ENCODE measurements at regions not wholly inside any gene's neighbourhood (a gene's known extent, or its start where the extent isn't known, plus 50 kb on each side); places are given as distances from the start of the nearest gene placed in this dataset.

- Mint-ChIP-seq H3K27me3 (no peaks in the 10 kb centered on the region), H3K4me1 (ENCODE audit: low read depth) (peaks cover 28% of the 10 kb centered on the region), H3K9me3 (ENCODE audit: low read depth) (peaks cover 3% of the 10 kb centered on the region), H3K4me3 (ENCODE audit: low read depth) (peak overlapping the region; percentile 16), H3K36me3 (ENCODE audit: insufficient read depth) (no peaks in the 10 kb centered on the region), H3K27ac (peak overlapping the region; percentile 75)
- DNase-seq (ENCODE audit: low spot score, unreplicated experiment) = no peak
- TF ChIP-seq CTCF (IDR thresholded peaks at IDR 0.05; ENCODE audit: unreplicated experiment) = no peak
Measured at GRCh38 chr2:145800151-145801091, 1280.5 kb upstream of the ZEB2 start.

- peak overlapping the region; percentile 75 for H3K27ac Mint-ChIP-seq
- DNase-seq (ENCODE audit: low spot score, unreplicated experiment) = no peak
- H3K27me3 Mint-ChIP-seq = no peaks in the 10 kb centered on the region
- H3K9me3 Mint-ChIP-seq (ENCODE audit: low read depth) = peaks cover 3% of the 10 kb centered on the region
- H3K4me1 Mint-ChIP-seq (ENCODE audit: low read depth) = peaks cover 28% of the 10 kb centered on the region
- TF ChIP-seq CTCF (IDR thresholded peaks at IDR 0.05; ENCODE audit: unreplicated experiment) = no peak
- no peak overlapping the region for H3K4me3 Mint-ChIP-seq (ENCODE audit: low read depth)
- H3K36me3 Mint-ChIP-seq (ENCODE audit: insufficient read depth) = no peaks in the 10 kb centered on the region
Measured at GRCh38 chr2:145799595-145800108, 1279.7 kb upstream of the ZEB2 start.

GRCh38 chr2:145798419-145798818 lies 1278.5 kb upstream of the ZEB2 start:
- Mint-ChIP-seq H3K27ac (peak overlapping the region; percentile 27), H3K9me3 (ENCODE audit: low read depth) (peaks cover 3% of the 10 kb centered on the region), H3K4me3 (ENCODE audit: low read depth) (no peak overlapping the region), H3K4me1 (ENCODE audit: low read depth) (peaks cover 28% of the 10 kb centered on the region), H3K27me3 (no peaks in the 10 kb centered on the region), H3K36me3 (ENCODE audit: insufficient read depth) (no peaks in the 10 kb centered on the region)
- no peak for DNase-seq (ENCODE audit: low spot score, unreplicated experiment)
- no peak for TF ChIP-seq CTCF (IDR thresholded peaks at IDR 0.05; ENCODE audit: unreplicated experiment)

- Mint-ChIP-seq H3K4me1 (ENCODE audit: low read depth) (peaks cover 28% of the 10 kb centered on the region), H3K36me3 (ENCODE audit: insufficient read depth) (no peaks in the 10 kb centered on the region), H3K27ac (no peak overlapping the region), H3K9me3 (ENCODE audit: low read depth) (peaks cover 3% of the 10 kb centered on the region), H3K4me3 (ENCODE audit: low read depth) (no peak overlapping the region), H3K27me3 (no peaks in the 10 kb centered on the region)
- no peak for DNase-seq (ENCODE audit: low spot score, unreplicated experiment)
- TF ChIP-seq CTCF (IDR thresholded peaks at IDR 0.05; ENCODE audit: unreplicated experiment) = no peak
Measured at GRCh38 chr2:145797692-145798091, 1277.8 kb upstream of the ZEB2 start.

- Mint-ChIP-seq H3K36me3 (ENCODE audit: insufficient read depth) (no peaks in the 10 kb centered on the region), H3K4me1 (ENCODE audit: low read depth) (no peaks in the 10 kb centered on the region), H3K27me3 (no peaks in the 10 kb centered on the region), H3K27ac (no peak overlapping the region), H3K9me3 (ENCODE audit: low read depth) (peaks cover 3% of the 10 kb centered on the region), H3K4me3 (ENCODE audit: low read depth) (no peak overlapping the region)
- DNase-seq (ENCODE audit: low spot score, unreplicated experiment) = no peak
- no peak for TF ChIP-seq CTCF (IDR thresholded peaks at IDR 0.05; ENCODE audit: unreplicated experiment)
Measured at GRCh38 chr2:145792745-145793144, 1272.8 kb upstream of the ZEB2 start.

All from progenitor cell of endocrine pancreas (in vitro differentiated cells).